ENCODE measurements at regions not wholly inside any gene's neighbourhood (a gene's known extent, or its start where the extent isn't known, plus 50 kb on each side); places are given as distances from the start of the nearest gene placed in this dataset.

DNA sequence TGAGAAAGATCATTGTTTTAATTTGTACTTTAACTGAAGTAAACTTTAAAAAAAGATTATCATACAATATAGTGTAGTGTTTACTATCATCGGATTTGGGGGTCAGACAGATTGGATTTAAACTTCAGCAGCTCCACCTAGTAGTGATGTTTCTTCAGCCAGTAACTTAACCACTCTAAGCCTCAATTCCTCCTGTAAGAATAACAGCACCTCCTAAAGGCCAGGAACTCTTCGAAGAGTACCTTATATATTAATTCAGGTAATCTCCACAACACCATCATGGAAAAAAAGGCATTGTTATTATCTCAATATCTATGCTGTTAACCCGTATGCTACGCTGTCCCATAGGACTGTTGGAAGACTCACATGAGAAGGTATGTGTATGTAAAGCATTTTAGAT is 69.0 kb upstream of the DLGAP1 start:
- Histone ChIP-seq H3K4me3 (no peak overlapping the region), H3K4me1 (no peaks in the 10 kb centered on the region), H3K36me3 (no peaks in the 10 kb centered on the region), H3K27ac (no peak overlapping the region), H3K9me3 (peaks cover 0 to 6% (median 0%) of the 10 kb centered on the region in 3 donors), H3K27me3 (no peaks in the 10 kb centered on the region)
- ATAC-seq, result no peak
- 44 to 54% methylated on average over 4 of the region's 4 CpGs for WGBS, 2 donors (ENCODE audit: low coverage in 1 of 2)
- TF ChIP-seq EP300 (IDR thresholded peaks at IDR 0.05), result no peak
- no peak for TF ChIP-seq POLR2A (IDR thresholded peaks at IDR 0.05)
- no peak for TF ChIP-seq POLR2AphosphoS5 (IDR thresholded peaks at IDR 0.05)
- TF ChIP-seq, protein P1, sequence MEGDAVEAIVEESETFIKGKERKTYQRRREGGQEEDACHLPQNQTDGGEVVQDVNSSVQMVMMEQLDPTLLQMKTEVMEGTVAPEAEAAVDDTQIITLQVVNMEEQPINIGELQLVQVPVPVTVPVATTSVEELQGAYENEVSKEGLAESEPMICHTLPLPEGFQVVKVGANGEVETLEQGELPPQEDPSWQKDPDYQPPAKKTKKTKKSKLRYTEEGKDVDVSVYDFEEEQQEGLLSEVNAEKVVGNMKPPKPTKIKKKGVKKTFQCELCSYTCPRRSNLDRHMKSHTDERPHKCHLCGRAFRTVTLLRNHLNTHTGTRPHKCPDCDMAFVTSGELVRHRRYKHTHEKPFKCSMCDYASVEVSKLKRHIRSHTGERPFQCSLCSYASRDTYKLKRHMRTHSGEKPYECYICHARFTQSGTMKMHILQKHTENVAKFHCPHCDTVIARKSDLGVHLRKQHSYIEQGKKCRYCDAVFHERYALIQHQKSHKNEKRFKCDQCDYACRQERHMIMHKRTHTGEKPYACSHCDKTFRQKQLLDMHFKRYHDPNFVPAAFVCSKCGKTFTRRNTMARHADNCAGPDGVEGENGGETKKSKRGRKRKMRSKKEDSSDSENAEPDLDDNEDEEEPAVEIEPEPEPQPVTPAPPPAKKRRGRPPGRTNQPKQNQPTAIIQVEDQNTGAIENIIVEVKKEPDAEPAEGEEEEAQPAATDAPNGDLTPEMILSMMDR (IDR thresholded peaks at IDR 0.05), result no peak

DNA sequence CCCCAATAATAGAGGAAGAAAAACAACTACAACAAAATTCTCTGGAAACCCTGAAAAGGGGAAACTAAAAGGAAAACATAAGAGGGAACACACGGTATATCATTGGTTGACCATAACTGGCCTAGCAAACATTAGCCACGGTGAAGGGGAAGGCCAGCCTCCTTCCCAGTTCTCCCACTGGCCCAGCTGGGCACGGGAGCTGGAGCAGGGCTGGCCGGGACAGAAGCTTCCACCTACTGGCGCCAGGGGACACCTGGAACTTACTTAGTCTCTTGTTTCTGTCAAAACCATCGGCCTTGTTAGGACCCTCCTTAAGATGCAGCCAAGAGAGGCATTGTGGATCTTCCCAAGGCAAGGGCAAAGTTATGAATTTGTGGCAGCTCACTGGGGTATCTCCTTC is 56.1 kb upstream of the DLGAP1 start:
- Histone ChIP-seq H3K4me1 (no peaks in the 10 kb centered on the region), H3K4me3 (no peak overlapping the region), H3K36me3 (no peaks in the 10 kb centered on the region), H3K27ac (no peak overlapping the region), H3K27me3 (no peaks in the 10 kb centered on the region), H3K9me3 (no peaks in the 10 kb centered on the region)
- no peak for ATAC-seq
- TF ChIP-seq, protein P1 (IDR thresholded peaks at IDR 0.05), result no peak
- TF ChIP-seq EP300 (IDR thresholded peaks at IDR 0.05), result no peak
- TF ChIP-seq POLR2A (IDR thresholded peaks at IDR 0.05), result no peak
- no peak for TF ChIP-seq POLR2AphosphoS5 (IDR thresholded peaks at IDR 0.05)
- WGBS, 2 donors (ENCODE audit: low coverage in 1 of 2), result 75 to 100% methylated on average over 1 to 3 of the region's 6 CpGs

DNA sequence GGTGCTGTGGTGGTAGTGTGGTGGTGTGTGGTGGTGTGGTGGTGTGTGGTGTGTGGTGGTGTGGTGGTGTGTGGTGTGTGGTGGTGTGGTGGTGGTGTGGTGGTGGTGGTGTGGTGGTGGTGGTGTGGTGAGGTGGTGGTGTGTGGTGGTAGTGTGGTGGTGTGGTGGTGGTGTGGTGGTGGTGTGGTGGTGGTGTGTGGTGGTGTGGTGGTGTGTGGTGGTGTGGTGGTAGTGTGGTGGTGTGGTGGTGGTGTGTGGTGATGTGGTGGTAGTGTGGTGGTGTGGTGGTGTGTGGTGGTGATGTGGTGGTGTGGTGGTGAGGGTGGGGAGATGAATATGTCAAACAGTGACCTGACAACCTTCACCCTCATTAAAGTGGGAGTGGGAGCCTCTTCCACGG is 55.6 kb upstream of the DLGAP1 start:
- H3K4me3 ChIP-seq, result no peak overlapping the region
- H3K9me3 ChIP-seq, result no peaks in the 10 kb centered on the region
- 100% methylated on average over 1 of the region's 1 CpG; no CpG with 5 or more reads in 1 of the 2 donors for WGBS, 2 donors (ENCODE audit: low coverage in 1 of 2)
- peak; percentile 84 for ATAC-seq
- H3K27ac ChIP-seq, result no peak overlapping the region
- TF ChIP-seq, protein P1 (IDR thresholded peaks at IDR 0.05), result no peak
- H3K27me3 ChIP-seq, result no peaks in the 10 kb centered on the region
- no peaks in the 10 kb centered on the region for H3K36me3 ChIP-seq
- H3K4me1 ChIP-seq, result no peaks in the 10 kb centered on the region

DNA sequence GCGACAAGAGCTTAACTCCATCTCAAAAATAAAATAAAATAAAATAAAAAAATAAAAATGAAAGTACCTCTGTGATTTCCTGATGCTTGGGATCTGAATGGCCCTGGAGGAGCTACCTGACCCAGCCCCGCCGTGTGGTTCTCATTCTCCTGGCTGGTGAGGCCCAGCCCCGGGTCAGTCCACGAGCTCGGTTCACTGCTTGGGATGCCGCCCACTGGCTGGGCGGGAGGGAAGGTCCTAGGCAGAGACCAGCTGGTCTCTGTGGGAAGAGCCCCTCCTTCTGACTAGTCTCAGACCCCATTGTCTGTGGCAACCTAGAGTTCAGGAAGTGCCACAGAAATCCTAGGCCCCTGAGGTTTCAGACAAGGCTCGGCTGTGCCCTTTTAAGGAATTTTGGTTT is 55.1 kb upstream of the DLGAP1 start:
- Histone ChIP-seq H3K36me3 (no peaks in the 10 kb centered on the region), H3K27me3 (no peaks in the 10 kb centered on the region), H3K4me1 (no peaks in the 10 kb centered on the region), H3K4me3 (no peak overlapping the region), H3K27ac (no peak overlapping the region), H3K9me3 (no peaks in the 10 kb centered on the region)
- TF ChIP-seq, protein P1 (IDR thresholded peaks at IDR 0.05), result no peak
- TF ChIP-seq POLR2A (IDR thresholded peaks at IDR 0.05) (no peak), EP300 (IDR thresholded peaks at IDR 0.05) (no peak), POLR2AphosphoS5 (IDR thresholded peaks at IDR 0.05) (no peak)
- WGBS, 2 donors (ENCODE audit: low coverage in 1 of 2), result 86 to 97% methylated on average over 4 to 9 of the region's 9 CpGs
- ATAC-seq, result no peak
